A549 (cell line): ENCODE measurements at regions not wholly inside any gene's neighbourhood (a gene's known extent, or its start where the extent isn't known, plus 50 kb on each side); places are given as distances from the start of the nearest gene placed in this dataset.

ENCODE experiments used
- CTCF ChIP-seq: fragments of >200 bp; sonication (Bioruptor Twin); formaldehyde crosslinking; IDR thresholded peaks from 3 replicates; pipeline ENCODE4 v1.5.1; 2016
- RCOR1 ChIP-seq: fragments of 150-350 bp; IDR thresholded peaks from 2 replicates; pipeline ENCODE4 v1.6.1; 2014; ENCODE audit warnings: antibody characterized with exemption, low read length, low read depth
- SMC3 ChIP-seq: fragments of >200 bp; sonication (Bioruptor Twin); formaldehyde crosslinking; IDR thresholded peaks from 3 replicates; pipeline ENCODE4 v1.6.1; 2018; ENCODE audit warnings: inconsistent platforms

GRCh38 chr9:90342607-90343006, 300.0 kb downstream of the DIRAS2 start:
- no peak for TF ChIP-seq SMC3
- TF ChIP-seq CTCF, result no peak
- TF ChIP-seq RCOR1, result no peak
